ENCODE measurements at regions not wholly inside any gene's neighbourhood (a gene's known extent, or its start where the extent isn't known, plus 50 kb on each side); places are given as distances from the start of the nearest gene placed in this dataset.
"Not testable (repeated sequence)": the region's sequence is repeated elsewhere in the genome, so short reads cannot be mapped to it uniquely, and the experiment has no call there.

DNA sequence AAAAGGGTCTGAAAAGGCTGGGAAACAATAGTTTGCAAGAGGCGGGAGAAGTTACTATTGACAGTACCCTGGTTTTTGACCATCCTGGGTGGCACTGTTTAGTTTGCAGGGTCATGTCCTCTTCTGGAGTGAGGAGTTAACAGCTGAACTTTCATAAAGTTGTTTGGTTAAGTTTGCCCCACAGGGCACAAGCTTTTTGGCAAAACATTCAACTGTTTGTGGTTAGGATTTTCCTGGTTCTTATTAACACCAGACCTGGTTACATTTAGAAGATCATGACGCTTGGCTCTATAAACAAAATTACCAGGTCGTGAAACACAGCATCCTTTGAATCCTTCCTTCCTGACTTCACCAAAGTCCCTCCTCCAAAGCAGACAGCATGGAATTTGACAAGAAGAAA lies 106.1 kb downstream of the RIN2 start:
- H3K4me3 ChIP-seq (ENCODE audit: low read length) = no peak overlapping the region
- no peak for DNase-seq (ENCODE audit: low read depth, low spot score)

- no peak for DNase-seq (ENCODE audit: low read depth, low spot score)
- no peak overlapping the region for H3K4me3 ChIP-seq (ENCODE audit: low read length)
Observed at GRCh38 chr20:19866070-19866469, 108.0 kb downstream of the RIN2 start.

- DNase-seq (ENCODE audit: low read depth, low spot score) = no peak
- no peak overlapping the region for H3K4me3 ChIP-seq (ENCODE audit: low read length)
Observed at GRCh38 chr20:19867074-19867473, 109.0 kb downstream of the RIN2 start.

DNA sequence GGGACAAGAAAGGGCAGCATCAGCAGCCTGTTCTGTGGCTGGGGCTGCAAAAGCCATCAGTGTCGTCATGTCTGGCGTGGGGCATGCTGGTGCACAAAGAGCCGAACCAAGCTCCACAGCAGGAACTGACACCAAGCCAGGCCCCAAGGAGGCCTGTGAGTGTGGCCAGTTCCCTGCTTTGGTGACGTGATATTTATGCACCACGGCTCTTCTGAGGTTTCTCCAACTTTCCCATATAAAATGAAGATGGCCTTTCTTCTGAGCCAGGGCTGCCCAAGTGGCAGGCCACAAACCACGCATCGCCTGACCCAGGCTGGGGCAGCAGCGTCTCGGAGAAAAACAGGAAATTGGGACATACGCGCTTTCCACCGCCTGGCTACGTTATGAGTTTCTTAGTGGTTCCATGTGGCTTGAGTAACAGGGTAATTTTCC lies 109.9 kb downstream of the RIN2 start:
- no peak overlapping the region for H3K4me3 ChIP-seq (ENCODE audit: low read length)
- DNase-seq (ENCODE audit: low read depth, low spot score) = no peak

- no peak overlapping the region for H3K4me3 ChIP-seq (ENCODE audit: low read length)
- no peak for DNase-seq (ENCODE audit: low read depth, low spot score)
Observed at GRCh38 chr20:19868441-19868840, 110.4 kb downstream of the RIN2 start.

DNA sequence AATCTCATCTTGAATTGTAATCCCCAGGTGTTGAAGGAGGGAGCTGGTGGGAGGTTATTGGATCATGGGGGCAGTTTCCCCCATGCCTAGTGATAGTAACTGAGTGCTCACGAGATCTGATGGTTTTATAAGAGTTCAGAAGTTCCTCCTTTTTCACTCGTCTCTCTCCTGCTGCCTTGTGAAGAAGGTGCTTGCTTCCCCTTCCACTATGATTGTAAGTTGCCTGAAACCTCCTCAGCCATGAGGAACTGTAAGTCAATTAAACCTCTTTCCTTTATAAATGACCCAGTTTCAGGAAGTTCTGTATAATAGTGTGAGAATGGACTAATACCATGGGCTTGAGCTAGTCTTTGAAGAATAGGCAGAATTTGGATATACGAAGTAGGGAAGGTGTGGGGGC lies 113.9 kb downstream of the RIN2 start:
- no peak for DNase-seq (ENCODE audit: low read depth, low spot score)
- no peak overlapping the region for H3K4me3 ChIP-seq (ENCODE audit: low read length)

DNA sequence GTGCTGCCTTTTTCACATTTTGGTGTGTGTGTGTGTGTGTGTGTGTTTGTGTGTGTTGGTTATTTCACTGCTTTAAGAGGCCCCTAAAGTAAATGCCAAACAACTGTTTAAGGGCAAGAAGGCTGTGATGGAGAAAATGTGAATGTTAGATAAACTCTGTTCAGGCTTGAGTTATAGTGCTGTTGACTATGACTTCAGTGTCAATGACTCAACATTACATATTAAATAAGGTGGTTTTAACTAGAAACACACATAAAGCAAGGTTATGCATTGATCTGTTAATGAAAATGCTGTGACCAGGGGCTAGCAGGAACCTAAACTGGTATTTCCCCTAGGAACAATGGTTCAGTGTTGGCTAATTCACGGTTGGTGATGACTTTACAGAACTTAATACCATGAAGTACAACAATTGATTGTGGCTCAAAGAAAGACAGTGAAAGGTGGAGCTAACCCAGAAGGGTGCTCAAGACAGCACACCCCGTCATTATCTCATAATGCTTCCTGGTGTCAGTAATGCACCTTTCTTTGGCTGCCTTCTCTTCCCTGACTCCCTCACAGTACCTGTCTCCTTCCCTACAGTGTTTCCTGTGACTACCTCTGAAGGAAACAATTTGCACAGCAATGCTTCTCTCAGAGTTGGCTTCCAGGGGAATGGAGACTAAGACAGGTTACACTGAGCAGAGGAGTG lies 116.1 kb downstream of the RIN2 start:
- no peak for DNase-seq (ENCODE audit: low read depth, low spot score)
- H3K4me3 ChIP-seq (ENCODE audit: low read length) = no peak overlapping the region

DNA sequence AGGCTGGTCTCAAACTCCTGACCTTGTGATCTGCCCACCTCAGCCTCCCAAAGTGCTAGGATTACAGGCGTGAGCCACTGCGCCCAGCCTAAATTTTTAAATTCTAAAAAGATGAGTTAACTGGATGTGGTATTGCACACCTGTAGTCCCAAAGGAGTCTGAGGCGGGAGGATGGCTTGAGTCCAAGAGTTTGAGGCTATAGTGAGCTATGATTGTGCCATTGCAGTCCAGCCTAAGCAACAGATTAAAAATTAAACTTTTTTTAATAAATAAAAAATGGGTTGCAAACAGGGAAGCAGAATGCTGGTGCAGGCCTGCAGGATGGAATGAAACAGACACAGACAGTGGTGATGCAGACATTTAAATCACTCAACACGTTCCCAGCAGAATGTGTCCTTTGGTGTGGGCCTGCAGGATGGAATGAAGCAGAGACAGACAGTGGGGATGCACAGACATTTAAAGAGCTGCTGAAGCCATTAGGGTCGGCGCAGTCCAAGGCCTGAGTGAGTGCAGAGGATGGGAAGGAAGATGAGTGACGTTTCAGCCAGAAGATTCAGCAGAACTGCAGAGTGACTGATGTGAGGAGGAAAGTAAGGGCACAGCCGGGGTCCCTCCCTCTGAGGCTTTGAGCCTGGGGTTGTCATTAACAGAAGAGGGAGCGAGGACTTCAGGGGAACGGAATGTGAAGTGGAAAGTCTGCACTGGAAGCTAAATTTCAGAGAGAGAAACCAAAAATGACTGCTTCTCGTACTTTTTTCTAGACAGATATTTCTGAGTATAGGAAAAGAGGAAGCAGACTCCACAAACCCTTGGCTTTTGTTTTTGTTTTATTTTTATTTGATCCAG lies 117.5 kb downstream of the RIN2 start:
- no peak for DNase-seq (ENCODE audit: low read depth, low spot score)
- no peak overlapping the region for H3K4me3 ChIP-seq (ENCODE audit: low read length)

- DNase-seq (ENCODE audit: low read depth, low spot score) = no peak
- H3K4me3 ChIP-seq (ENCODE audit: low read length) = no peak overlapping the region
Observed at GRCh38 chr20:19876828-19877460, 118.9 kb downstream of the RIN2 start.

DNA sequence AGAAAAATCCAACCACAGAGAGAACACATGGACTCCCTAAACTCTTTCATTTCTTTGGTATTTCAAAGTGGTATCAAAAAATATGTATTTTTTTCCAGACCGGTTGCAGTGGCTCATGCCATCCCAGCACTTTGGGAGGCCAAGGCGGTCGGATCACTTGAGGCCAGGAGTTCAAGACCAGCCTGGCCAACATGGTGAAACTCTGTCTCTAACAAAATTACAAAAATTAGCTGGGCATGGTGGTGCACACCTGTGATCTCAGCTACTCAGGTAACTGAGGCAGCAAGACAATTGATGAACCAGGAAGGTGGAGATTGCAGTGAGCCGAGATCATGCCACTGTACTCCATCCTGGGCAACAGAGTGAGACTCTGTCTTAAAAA lies 121.8 kb downstream of the RIN2 start:
- H3K4me3 ChIP-seq (ENCODE audit: low read length); DNase-seq (ENCODE audit: low read depth, low spot score): not testable (repeated sequence)

- DNase-seq (ENCODE audit: low read depth, low spot score) = no peak
- no peak overlapping the region for H3K4me3 ChIP-seq (ENCODE audit: low read length)
Observed at GRCh38 chr20:19880256-19881079, 122.4 kb downstream of the RIN2 start.

GRCh38 chr20:19881080-19881840 lies 123.2 kb downstream of the RIN2 start:
- no peak for DNase-seq (ENCODE audit: low read depth, low spot score)
- no peak overlapping the region for H3K4me3 ChIP-seq (ENCODE audit: low read length)

GRCh38 chr20:19881990-19882389 lies 123.9 kb downstream of the RIN2 start:
- DNase-seq (ENCODE audit: low read depth, low spot score) = no peak

GRCh38 chr20:19882446-19882845 lies 124.4 kb downstream of the RIN2 start:
- no peak for DNase-seq (ENCODE audit: low read depth, low spot score)
- H3K4me3 ChIP-seq (ENCODE audit: low read length) = no peak overlapping the region

More at GRCh38 chr20:19881990-19882389, 123.9 kb downstream of the RIN2 start:
- H3K4me3 ChIP-seq (ENCODE audit: low read length) = no peak overlapping the region

DNA sequence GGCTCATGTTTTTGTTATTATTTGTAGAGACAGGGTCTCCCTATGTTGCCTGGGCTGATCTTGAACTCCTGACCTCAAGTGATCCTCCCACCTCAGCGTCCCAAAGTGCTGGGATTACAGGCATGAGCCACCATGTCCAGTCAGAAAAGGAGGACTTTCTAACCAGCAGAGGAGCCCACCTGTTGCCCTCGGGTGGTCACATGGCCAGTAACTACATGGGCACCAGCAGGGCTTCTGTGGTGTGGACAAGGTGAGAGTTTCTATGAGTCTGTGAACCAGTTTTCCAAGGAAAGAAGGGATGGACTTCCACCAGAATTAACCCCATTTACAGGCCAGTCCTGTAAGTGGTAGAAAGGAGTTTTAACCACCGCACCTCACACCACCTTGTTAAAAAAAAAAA lies 125.4 kb downstream of the RIN2 start:
- H3K4me3 ChIP-seq (ENCODE audit: low read length) = no peak overlapping the region
- no peak for DNase-seq (ENCODE audit: low read depth, low spot score)

GRCh38 chr20:19885594-19885938 lies 127.5 kb downstream of the RIN2 start:
- no peak overlapping the region for H3K4me3 ChIP-seq (ENCODE audit: low read length)
- DNase-seq (ENCODE audit: low read depth, low spot score) = no peak

GRCh38 chr20:19885939-19886660 lies 128.0 kb downstream of the RIN2 start:
- no peak overlapping the region for H3K4me3 ChIP-seq (ENCODE audit: low read length)
- DNase-seq (ENCODE audit: low read depth, low spot score) = no peak

DNA sequence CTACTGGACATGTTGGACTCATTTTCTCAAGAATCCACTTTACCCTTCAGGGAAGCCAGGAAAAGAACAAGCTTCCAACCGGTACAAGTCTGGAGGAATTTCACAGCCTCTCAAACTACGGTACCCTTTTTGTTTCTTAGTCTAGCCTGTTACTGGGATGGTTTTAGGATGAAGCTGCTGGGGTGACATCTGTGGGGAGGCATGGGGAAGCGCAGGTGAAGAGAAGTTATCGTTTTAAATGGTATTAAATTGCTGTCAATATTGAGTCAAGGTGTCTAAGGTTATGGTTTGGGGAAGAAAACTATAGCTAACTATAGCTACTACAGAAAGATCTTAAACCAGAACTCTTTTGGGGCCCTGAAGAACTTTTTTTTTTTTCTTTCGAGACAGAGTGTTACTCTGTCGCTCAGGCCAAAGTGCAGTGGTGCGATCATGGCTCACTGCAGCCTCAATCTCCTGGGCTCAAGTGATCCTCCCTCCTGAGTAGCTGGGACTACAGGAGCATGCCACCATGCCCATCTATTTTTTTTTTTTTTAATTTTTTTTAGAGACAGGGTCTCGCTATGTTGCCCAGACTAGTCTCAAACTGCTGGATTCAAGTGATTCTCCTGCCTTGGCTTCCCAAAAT lies 128.7 kb downstream of the RIN2 start:
- no peak for DNase-seq (ENCODE audit: low read depth, low spot score)
- H3K4me3 ChIP-seq (ENCODE audit: low read length) = no peak overlapping the region
